Epithelial cell of proximal tubule (primary cell): ENCODE measurements at regions not wholly inside any gene's neighbourhood (a gene's known extent, or its start where the extent isn't known, plus 50 kb on each side); places are given as distances from the start of the nearest gene placed in this dataset.

ENCODE experiments used
- DNase-seq: peaks from one replicate; pipeline ENCODE4 v3.0.0-alpha.2; 2011; ENCODE audit warnings: low read depth
- H3K4me3 ChIP-seq: 2 replicates; pipeline ENCODE4 v1.5.1; 2011; ENCODE audit warnings: low read depth, mild to moderate bottlenecking, low read length
- CTCF ChIP-seq: conservative IDR thresholded peaks from 2 replicates; pipeline ENCODE4 v1.5.1; 2012; ENCODE audit warnings: low read depth, mild to moderate bottlenecking, low read length

- no peak for DNase-seq
- no peak overlapping the region for H3K4me3 ChIP-seq
- no peak for TF ChIP-seq CTCF
Observed at GRCh38 chr1:4115191-4115900, 215.3 kb upstream of the C1orf174 start.

- DNase-seq, result no peak
- H3K4me3 ChIP-seq, result no peak overlapping the region
- TF ChIP-seq CTCF, result no peak
Observed at GRCh38 chr1:4117196-4117595, 217.1 kb upstream of the C1orf174 start.

- DNase-seq, result no peak
- H3K4me3 ChIP-seq, result no peak overlapping the region
- TF ChIP-seq CTCF, result no peak
Observed at GRCh38 chr1:4118746-4119515, 218.9 kb upstream of the C1orf174 start.

GRCh38 chr1:4119516-4120220, 219.6 kb upstream of the C1orf174 start:
- no peak for DNase-seq
- no peak overlapping the region for H3K4me3 ChIP-seq
- TF ChIP-seq CTCF, result no peak

GRCh38 chr1:4120557-4121292, 220.7 kb upstream of the C1orf174 start:
- no peak for DNase-seq
- TF ChIP-seq CTCF, result no peak
- H3K4me3 ChIP-seq, result no peak overlapping the region

GRCh38 chr1:4121293-4121684, 221.2 kb upstream of the C1orf174 start:
- TF ChIP-seq CTCF, result no peak
- no peak overlapping the region for H3K4me3 ChIP-seq
- DNase-seq, result no peak
